Natural killer cell (primary cell): ENCODE measurements at regions not wholly inside any gene's neighbourhood (a gene's known extent, or its start where the extent isn't known, plus 50 kb on each side); places are given as distances from the start of the nearest gene placed in this dataset.
"Not testable (repeated sequence)": the region's sequence is repeated elsewhere in the genome, so short reads cannot be mapped to it uniquely, and the experiment has no call there.

ENCODE experiments used
- ATAC-seq, 3 donors: fragments of 150-1000 bp in 2 of 3; fragments of 200-7000 bp in 1 of 3; cut with Tn5 transposase; 1 replicate in 1 of 3; 2 replicates in 2 of 3; pipeline ENCODE4 v1.10.0; 2021; ENCODE audit warnings: mild to moderate bottlenecking in 2 of 3, moderate library complexity in 2 of 3
- DNase-seq, 2 donors: peaks; one replicate each; pipeline versions ENCODE4 v3.0.0 to v3.0.0-alpha.2; 2013 to 2021; ENCODE audit warnings: mixed read lengths in 1 of 2
- H3K27ac ChIP-seq: one replicate; pipeline ENCODE4 v1.5.1; 2013; ENCODE audit warnings: mild to moderate bottlenecking, low read length
- H3K27me3 ChIP-seq: one replicate; pipeline ENCODE4 v1.6.1; 2013; ENCODE audit warnings: low read length; ENCODE audit not compliant: control insufficient read depth, insufficient read depth
- H3K36me3 ChIP-seq: one replicate; pipeline ENCODE4 v1.6.1; 2013; ENCODE audit warnings: low read length; ENCODE audit not compliant: control insufficient read depth, insufficient read depth
- H3K4me1 ChIP-seq: one replicate; pipeline ENCODE4 v1.6.1; 2013; ENCODE audit warnings: low read length; ENCODE audit not compliant: control insufficient read depth, insufficient read depth
- H3K4me3 ChIP-seq: one replicate; pipeline ENCODE4 v1.5.1; 2013; ENCODE audit warnings: low read length
- H3K9me3 ChIP-seq: one replicate; pipeline ENCODE4 v1.6.1; 2013; ENCODE audit warnings: low read length; ENCODE audit not compliant: control insufficient read depth, insufficient read depth
- H3K27ac Mint-ChIP-seq, 2 donors: one replicate each; pipeline ENCODE4 v1.8.0; 2022; ENCODE audit warnings: mild to moderate bottlenecking in 2 of 2, mixed read lengths in 2 of 2, moderate library complexity in 1 of 2
- H3K27me3 Mint-ChIP-seq, 2 donors: one replicate each; pipeline ENCODE4 v1.8.0; 2022; ENCODE audit warnings: low read depth in 2 of 2, mixed read lengths in 2 of 2
- H3K36me3 Mint-ChIP-seq: one replicate; pipeline ENCODE4 v1.8.0; 2022; ENCODE audit warnings: mixed read lengths
- H3K4me1 Mint-ChIP-seq, 2 donors: one replicate each; pipeline ENCODE4 v1.8.0; 2022; ENCODE audit warnings: mixed read lengths in 2 of 2
- H3K4me3 Mint-ChIP-seq: one replicate; pipeline ENCODE4 v1.8.0; 2022; ENCODE audit warnings: mild to moderate bottlenecking, moderate library complexity, mixed read lengths
- H3K9me3 Mint-ChIP-seq, 2 donors: one replicate each; pipeline ENCODE4 v1.8.0; 2022; ENCODE audit warnings: mixed read lengths in 2 of 2
- WGBS: methylation state at CpG from one replicate; pipeline ENCODE4 v1.1.7; 2013; ENCODE audit warnings: missing lambda C conversion rate; ENCODE audit not compliant: insufficient coverage; 5-methylcytosine and 5-hydroxymethylcytosine counted together
- intact Hi-C: fragments of 100-400 bp; cut with micrococcal nuclease; formaldehyde crosslinking; loops from one replicate; pipeline ENCODE4 v1.14.2; 2022
- TF ChIP-seq, protein P1 (sequence below): fragments of 200-600 bp; IDR thresholded peaks from one replicate; pipeline ENCODE4 v1.8.0; 2022; ENCODE audit warnings: antibody characterized with exemption

DNA sequence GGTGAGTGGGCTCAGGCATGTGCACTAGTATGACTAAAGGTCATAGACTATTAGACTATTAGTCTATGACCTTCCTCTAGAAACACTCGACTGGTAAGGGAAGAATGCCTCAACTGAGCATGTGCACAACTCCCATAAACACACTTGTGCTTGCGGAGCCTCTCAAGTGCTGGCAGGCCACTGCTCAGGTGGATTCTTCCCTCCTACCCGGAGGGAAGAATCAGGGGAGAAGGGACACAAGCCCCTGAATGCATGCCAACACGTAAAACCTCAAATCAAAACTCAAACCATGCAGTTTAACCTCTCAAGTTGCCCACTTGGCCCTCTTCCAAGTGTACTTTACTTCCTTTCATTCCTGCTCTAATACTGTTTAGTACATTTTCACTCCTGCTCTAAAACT lies 287.6 kb upstream of the SGCG start:
- Histone ChIP-seq H3K4me1 (no peaks in the 10 kb centered on the region), H3K9me3 (peaks cover 4% of the 10 kb centered on the region), H3K36me3 (no peaks in the 10 kb centered on the region), H3K4me3 (no peak overlapping the region), H3K27me3 (no peaks in the 10 kb centered on the region), H3K27ac (no peak overlapping the region)
- Mint-ChIP-seq H3K27me3 (no peaks in the 10 kb centered on the region), H3K36me3 (no peaks in the 10 kb centered on the region), H3K9me3 (peaks cover 5 to 7% of the 10 kb centered on the region in 2 donors), H3K4me3 (no peak overlapping the region), H3K4me1 (no peaks in the 10 kb centered on the region), H3K27ac (no peak overlapping the region)
- no peak for ATAC-seq
- TF ChIP-seq, protein P1, sequence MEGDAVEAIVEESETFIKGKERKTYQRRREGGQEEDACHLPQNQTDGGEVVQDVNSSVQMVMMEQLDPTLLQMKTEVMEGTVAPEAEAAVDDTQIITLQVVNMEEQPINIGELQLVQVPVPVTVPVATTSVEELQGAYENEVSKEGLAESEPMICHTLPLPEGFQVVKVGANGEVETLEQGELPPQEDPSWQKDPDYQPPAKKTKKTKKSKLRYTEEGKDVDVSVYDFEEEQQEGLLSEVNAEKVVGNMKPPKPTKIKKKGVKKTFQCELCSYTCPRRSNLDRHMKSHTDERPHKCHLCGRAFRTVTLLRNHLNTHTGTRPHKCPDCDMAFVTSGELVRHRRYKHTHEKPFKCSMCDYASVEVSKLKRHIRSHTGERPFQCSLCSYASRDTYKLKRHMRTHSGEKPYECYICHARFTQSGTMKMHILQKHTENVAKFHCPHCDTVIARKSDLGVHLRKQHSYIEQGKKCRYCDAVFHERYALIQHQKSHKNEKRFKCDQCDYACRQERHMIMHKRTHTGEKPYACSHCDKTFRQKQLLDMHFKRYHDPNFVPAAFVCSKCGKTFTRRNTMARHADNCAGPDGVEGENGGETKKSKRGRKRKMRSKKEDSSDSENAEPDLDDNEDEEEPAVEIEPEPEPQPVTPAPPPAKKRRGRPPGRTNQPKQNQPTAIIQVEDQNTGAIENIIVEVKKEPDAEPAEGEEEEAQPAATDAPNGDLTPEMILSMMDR, result no peak
- 35% methylated on average over 4 of the region's 4 CpGs for WGBS
- intact Hi-C loops, result no loop called here
- no peak for DNase-seq

DNA sequence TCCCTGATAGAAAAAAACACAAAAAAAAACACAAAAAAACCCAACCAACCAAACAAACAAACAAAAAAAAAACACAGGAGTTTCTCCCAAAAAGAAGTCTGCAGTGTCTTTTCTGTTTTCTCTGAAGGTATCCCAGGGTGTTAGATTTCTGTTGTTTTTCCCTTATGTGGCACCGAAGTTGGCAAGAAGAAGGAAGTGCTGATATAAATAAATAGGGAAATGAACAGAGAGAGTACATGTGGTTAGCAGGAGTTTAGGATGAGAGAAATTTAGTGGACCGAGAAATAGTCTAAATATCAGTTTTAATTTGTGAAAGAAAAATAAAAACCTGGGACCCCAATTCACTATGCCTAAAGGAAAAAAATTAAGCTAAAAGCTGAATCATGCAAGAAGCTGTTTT lies 287.0 kb upstream of the SGCG start:
- TF ChIP-seq, protein P1, result no peak
- no peak for ATAC-seq
- intact Hi-C loops, result no loop called here
- peaks cover 5 to 7% of the 10 kb centered on the region in 2 donors for H3K9me3 Mint-ChIP-seq
- H3K27me3 Mint-ChIP-seq, result no peaks in the 10 kb centered on the region
- Histone ChIP-seq H3K4me1 (no peaks in the 10 kb centered on the region), H3K36me3 (no peaks in the 10 kb centered on the region), H3K9me3 (peaks cover 4% of the 10 kb centered on the region), H3K4me3 (no peak overlapping the region), H3K27ac (no peak overlapping the region), H3K27me3 (no peaks in the 10 kb centered on the region)
- H3K4me3 Mint-ChIP-seq, result no peak overlapping the region
- H3K4me1 Mint-ChIP-seq, result no peaks in the 10 kb centered on the region
- no peak overlapping the region for H3K27ac Mint-ChIP-seq
- no peaks in the 10 kb centered on the region for H3K36me3 Mint-ChIP-seq
- 4% methylated on average over 2 of the region's 2 CpGs for WGBS
- no peak for DNase-seq

DNA sequence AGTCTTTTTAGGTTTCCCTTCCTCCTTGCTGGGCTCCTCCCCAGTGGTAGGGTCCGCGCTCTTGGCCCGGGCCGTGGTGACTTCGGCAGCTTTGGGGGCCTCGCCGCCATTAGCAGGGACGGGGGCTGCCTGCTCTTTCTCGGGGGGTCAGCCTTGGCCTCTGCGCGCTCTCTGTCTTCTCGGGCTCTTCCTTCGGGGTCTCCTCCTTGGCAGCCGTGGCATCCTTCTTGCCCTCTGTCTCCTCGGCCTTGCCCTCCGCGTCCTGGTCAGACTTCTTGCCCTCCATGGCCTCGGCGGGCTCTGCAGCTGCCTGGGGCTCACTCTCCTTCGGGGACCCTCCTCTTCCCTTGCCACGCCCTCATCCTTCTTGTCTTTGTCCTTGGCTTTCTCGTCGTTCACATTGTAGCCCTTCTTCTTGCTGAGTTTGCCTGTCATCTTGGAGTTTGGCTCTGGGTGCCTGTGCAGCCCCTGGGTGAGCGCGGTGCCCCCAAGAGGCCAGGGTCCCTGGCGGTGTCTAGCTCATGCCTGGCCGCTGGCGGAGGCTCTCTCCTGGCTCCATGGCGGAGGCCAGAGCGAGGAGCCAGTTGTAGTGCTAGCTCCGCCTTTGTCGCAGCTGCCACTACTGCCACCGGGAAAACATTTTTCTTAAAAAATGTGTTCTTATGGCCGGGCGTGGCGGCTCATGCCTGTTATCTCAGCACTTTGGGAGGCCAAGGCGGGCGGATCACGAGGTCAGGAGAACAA lies 283.0 kb upstream of the SGCG start:
- no peaks in the 10 kb centered on the region for H3K27me3 ChIP-seq
- no peaks in the 10 kb centered on the region for H3K4me1 ChIP-seq
- intact Hi-C loops, result no loop called here
- H3K36me3 ChIP-seq, result no peaks in the 10 kb centered on the region
- no peak overlapping the region for H3K27ac ChIP-seq
- DNase-seq (no peak), ATAC-seq (no peak)
- Mint-ChIP-seq H3K9me3 (peaks cover 5 to 7% of the 10 kb centered on the region in 2 donors), H3K4me1 (no peaks in the 10 kb centered on the region), H3K27ac (no peak overlapping the region), H3K27me3 (no peaks in the 10 kb centered on the region), H3K36me3 (no peaks in the 10 kb centered on the region), H3K4me3 (no peak overlapping the region)
- no peak overlapping the region for H3K4me3 ChIP-seq
- TF ChIP-seq, protein P1, result no peak
- WGBS, result 91% methylated on average over 39 of the region's 39 CpGs
- H3K9me3 ChIP-seq, result no peaks in the 10 kb centered on the region

DNA sequence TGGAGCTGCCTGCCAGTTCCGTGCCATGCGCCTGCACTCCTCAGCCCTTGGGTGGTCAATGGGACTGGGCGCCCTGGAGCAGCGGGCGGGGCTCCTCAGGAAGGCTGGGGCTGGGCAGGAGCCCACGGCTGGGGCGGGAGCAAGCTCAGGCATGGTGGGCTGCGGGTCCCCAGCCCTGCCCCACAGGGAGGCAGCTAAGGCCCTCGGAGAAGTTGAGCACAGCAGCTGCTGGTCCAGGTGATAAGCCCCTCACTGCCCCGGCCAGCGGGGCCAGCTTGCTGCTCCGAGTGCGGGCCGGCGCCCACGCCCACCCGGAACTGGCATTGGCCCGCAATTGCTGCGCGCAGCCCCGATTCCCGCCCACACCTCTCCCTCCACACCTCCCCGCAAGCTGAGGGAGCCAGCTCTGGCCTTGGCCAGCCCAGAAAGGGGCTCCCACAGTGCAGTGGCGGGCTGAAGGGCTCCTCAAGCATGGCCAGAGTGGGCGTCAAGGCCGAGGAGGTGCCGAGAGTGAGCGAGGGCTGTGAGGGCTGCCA lies 280.3 kb upstream of the SGCG start:
- not testable (repeated sequence) for H3K36me3 Mint-ChIP-seq, DNase-seq
- 91% methylated on average over 28 of the region's 28 CpGs for WGBS

More for the DNA sequence above, 280.3 kb upstream of the SGCG start:
- H3K27me3 Mint-ChIP-seq, H3K4me3 ChIP-seq, H3K4me3 Mint-ChIP-seq, H3K27ac ChIP-seq, intact Hi-C loops, H3K27ac Mint-ChIP-seq, H3K9me3 ChIP-seq, H3K4me1 ChIP-seq, H3K4me1 Mint-ChIP-seq, H3K27me3 ChIP-seq, H3K9me3 Mint-ChIP-seq, H3K36me3 ChIP-seq, ATAC-seq: not testable (repeated sequence)
